GM12892 (cell line): ENCODE measurements at regions not wholly inside any gene's neighbourhood (a gene's known extent, or its start where the extent isn't known, plus 50 kb on each side); places are given as distances from the start of the nearest gene placed in this dataset.

Experiments
- DNase-seq: peaks from one replicate; pipeline ENCODE4 v3.0.0; 2011; ENCODE audit not compliant: insufficient read length
- FAIRE-seq: peaks from 2 replicates; lab custom pipeline; 2011; peaks lifted over from hg19 to GRCh38; lab: Jason Lieb, UNC
- POLR2A ChIP-seq: IDR thresholded peaks from 2 replicates; pipeline ENCODE4 v1.6.1; 2011; ENCODE audit warnings: low read depth, low read length, control low read depth
- POLR2AphosphoS5 ChIP-seq: IDR thresholded peaks from 2 replicates; pipeline ENCODE4 v1.6.1; 2011; ENCODE audit warnings: low read depth, low read length, control low read depth
- TAF1 ChIP-seq: IDR thresholded peaks from 2 replicates; pipeline ENCODE4 v1.6.1; 2011; ENCODE audit warnings: low read depth, mild to moderate bottlenecking, control low read depth, low read length, borderline replicate concordance

DNA sequence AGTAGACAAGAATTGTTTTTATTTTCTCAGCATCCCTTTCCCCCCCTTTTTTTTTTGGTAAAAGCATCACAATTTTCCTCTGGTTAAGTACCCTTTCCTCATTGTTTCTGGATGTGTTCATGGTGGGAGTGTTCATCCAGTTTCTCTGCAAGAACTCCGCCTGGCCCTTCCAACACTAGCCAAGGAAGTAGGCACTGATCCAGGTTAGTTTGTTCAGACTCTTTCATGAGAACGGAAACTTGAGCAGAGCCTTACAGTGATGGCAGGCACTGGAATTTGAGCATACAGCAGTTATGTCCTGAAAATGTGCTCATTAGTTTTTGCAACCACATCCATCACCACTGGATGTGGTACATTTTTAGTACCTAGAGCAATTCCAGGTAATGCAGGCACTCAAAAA lies 336.1 kb upstream of the BOD1L1 start:
- TF ChIP-seq POLR2A, result no peak
- no peak for TF ChIP-seq TAF1
- TF ChIP-seq POLR2AphosphoS5, result no peak
- FAIRE-seq (no peak), DNase-seq (no peak)

DNA sequence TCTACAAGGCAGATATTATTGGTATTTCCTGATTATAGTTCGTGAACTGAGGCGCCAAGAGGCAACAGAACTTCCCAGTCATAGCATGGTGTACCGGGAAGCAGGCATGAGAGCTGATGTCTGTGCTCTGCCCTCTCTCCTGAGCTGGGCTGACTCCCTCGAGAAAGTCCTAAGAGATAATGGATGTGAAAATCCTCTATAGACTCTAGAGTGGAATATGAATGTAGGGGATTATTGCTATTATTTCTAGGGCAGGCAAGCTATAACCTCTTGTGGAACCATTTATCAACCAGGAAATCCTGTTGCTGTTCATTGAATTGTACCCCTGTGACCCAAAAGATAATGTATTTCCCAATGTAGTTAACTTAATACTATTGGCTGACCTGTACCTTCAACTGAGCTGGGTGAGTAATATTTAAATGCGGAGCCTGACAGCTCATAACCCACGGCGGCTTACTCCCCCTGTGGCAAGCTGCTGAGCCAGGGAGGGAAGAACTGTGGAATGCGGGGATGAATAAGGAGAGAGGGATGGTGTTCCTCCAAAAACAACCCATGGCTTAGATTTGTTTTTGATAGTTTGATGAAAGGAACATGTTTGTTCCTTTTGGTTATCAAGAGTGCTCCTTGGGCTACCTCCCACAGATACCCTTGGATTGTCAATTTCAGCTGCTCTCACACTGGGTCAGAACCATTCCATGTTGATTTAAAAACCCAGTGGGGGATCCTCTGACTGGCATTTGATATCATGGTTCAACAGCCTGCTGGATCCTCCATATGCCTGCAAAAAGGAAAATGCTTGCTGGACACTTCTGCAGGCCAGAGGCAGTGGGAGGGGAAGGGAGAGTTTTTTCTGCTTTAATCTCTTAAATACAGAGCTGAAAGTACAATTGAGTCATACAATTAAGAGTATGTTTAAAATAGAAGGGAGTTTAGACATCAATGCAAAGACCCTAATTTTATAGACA lies 339.0 kb upstream of the BOD1L1 start:
- TF ChIP-seq POLR2A (no peak), TAF1 (no peak), POLR2AphosphoS5 (no peak)
- FAIRE-seq (no peak), DNase-seq (no peak)

DNA sequence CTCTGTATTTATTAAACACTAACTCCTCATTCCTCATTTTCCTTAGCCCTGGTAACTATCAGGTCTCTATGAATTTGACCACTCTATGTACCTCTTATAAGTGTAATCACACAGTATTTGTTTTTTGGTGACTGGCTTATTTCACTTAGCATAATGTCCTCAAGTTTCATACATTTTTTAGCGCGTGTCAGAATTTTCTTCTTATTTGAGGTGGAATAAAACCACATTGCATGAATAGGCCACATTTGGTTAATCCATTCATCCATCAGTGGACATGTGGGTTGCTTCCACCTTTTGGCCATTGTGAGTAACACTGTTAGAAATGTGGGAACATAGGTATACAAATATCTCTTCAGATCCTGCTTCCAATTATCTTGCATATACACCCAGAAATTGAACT lies 341.2 kb upstream of the BOD1L1 start:
- FAIRE-seq, result no peak
- TF ChIP-seq POLR2AphosphoS5 (no peak), POLR2A (no peak), TAF1 (no peak)
- no peak for DNase-seq

DNA sequence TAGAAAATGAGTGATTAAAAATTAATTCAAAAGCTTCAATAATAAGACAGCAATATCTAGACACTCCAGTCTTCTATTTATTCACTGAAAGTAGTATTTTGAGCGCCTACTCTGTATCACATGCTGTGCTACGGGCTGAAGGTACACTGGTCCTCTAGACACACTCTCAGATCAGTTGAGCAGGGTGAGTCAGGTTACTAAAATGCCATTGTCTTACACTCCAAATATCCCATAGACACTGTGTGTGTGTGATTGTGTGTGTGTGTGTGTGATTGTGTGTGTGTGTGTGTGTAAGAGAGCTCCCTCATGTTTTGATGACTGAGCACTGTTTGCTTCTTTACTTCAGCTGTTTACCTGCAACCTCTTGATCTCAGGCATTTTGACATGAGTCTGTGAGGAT lies 342.8 kb upstream of the BOD1L1 start:
- TF ChIP-seq POLR2A (no peak), POLR2AphosphoS5 (no peak), TAF1 (no peak)
- DNase-seq, result no peak

DNA sequence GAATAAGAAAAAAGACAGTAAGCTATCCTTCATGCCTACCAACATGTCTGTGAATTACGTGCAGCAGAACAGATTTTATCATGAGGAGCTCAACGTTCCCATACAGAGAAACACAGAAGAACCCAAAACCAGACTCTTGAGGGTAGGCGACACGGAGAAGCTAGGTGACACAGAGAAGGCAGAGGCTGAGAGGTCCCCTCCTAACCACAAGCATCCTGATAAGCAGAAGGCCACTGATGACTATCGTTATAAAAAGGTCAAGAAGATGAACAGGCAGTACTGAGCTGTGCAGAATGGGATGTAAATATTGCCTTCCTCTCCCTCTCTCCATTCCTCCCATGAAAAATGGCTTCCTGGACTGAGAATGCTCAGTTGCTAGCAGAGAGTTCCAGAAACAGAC lies 350.2 kb upstream of the BOD1L1 start:
- no peak for FAIRE-seq
- TF ChIP-seq POLR2AphosphoS5 (no peak), POLR2A (no peak), TAF1 (no peak)
- DNase-seq, result no peak

More for the DNA sequence above, 342.8 kb upstream of the BOD1L1 start:
- no peak for FAIRE-seq

DNA sequence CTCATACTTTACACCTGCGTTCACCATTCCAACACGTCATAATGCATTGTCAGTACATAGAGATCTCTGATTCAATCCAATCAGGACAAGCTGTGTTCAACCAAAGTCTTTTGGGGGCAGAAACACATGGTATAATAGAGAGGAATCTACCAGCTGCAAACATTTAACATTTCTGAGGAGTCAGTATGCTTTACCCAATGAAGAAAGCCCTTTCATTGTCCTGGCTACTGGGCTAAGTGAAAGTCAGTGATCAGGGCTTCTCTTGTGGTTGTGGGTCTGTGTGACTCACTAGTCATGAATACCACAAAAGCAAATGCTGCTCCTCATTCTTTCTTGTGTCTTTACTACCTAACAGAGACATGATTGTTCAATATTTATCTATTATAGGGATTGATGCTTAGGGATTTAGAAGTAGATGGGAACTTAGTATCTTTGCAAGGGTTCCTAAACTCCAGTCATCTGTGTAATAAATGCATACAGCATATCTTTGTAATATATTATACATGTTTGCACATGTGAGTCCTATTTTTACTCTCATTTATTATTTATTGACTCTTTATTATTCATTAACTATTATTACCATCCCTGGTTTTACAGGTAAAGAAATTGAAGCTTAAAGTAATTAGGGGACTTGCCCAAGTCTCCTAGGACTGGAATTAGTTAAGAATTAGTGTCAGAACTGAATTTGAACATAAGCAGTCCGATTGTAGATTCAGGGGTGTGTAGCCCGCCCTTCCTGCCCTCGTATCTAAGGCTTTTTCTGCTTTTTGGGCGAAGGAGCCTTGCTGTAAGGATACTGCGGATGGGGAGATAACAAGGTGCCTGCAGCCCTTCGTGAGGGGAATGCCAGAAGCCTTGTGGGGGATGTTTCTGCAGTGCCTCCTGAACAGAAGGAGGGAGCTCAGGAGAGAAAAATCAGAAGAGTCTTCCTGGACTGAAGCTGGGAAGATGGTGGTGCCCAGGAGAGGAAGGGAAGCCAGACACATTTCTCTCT lies 353.1 kb upstream of the BOD1L1 start:
- FAIRE-seq (no peak), DNase-seq (no peak)
- TF ChIP-seq POLR2A (no peak), POLR2AphosphoS5 (no peak), TAF1 (no peak)

DNA sequence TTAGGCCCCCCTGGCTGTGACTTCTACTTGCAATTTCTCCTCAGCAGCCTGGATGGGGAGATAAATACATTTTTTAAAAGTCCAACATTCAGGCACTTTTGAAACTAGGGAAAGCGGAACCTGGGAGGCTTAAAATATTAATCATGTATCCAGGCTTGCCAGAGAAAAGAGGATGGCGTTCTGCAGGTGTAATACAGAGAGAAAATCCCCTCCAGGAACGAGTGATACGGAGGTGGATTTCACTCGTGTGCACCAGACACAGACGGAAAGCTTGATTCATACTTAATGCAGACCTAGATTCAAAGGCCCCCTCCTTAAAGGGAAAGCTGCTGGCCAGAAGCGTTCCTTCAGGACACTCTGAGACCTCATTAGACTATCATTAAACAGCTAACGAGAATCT lies 354.0 kb upstream of the BOD1L1 start:
- FAIRE-seq, result no peak
- no peak for TF ChIP-seq POLR2A
- TF ChIP-seq POLR2AphosphoS5, result no peak
- TF ChIP-seq TAF1, result no peak
- no peak for DNase-seq

DNA sequence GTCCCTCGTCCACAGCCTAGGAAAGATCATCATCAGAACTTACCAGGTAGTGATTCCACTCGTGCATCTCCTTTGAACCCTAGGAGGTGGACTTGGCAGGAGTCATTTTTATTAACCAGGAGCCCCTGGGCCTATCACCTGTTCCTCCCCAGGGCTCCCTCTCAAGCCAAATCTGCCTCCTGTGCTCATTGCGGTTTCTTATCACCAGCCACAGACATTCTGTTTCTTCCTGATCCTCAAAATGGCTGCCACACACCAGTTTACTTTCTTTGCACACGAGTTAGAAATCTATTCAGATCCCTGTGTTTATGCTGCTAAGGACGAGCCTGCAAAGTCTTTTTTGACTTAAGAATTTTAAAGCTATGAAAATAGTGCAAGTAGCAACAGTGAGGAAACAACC lies 354.5 kb upstream of the BOD1L1 start:
- TF ChIP-seq POLR2A (no peak), TAF1 (no peak)
- DNase-seq, result no peak
- no peak for FAIRE-seq

DNA sequence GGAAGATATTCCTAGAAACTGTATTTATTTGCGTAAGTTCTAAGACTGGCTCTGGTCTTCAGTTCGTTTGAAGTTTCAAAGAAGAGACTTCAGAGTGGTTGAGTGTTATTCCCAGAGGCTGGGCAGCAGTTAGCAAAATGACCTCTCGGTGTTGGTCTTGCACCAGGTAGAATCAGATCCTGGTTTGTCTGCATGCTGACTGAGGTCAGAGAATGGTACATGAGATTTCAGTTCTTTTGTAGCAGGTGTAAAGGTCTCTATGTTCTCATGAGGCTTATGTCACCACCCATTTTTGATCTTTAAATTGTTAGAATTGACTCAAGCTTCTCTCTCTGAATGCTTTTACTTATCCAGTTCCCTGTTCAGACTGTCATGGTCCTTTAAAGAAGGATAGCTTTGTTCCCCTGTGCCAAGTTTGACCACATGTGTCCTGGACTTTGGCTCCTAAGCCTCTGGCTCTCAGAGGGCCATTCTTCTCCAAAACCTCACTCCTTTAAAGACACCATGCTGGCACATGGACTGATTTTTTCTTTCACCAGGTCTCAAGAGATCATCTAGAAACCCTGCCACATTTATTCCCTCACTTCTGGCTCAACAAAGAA lies 355.8 kb upstream of the BOD1L1 start:
- TF ChIP-seq POLR2AphosphoS5, result no peak
- TF ChIP-seq POLR2A, result no peak
- TF ChIP-seq TAF1, result no peak
- FAIRE-seq (no peak), DNase-seq (no peak)

DNA sequence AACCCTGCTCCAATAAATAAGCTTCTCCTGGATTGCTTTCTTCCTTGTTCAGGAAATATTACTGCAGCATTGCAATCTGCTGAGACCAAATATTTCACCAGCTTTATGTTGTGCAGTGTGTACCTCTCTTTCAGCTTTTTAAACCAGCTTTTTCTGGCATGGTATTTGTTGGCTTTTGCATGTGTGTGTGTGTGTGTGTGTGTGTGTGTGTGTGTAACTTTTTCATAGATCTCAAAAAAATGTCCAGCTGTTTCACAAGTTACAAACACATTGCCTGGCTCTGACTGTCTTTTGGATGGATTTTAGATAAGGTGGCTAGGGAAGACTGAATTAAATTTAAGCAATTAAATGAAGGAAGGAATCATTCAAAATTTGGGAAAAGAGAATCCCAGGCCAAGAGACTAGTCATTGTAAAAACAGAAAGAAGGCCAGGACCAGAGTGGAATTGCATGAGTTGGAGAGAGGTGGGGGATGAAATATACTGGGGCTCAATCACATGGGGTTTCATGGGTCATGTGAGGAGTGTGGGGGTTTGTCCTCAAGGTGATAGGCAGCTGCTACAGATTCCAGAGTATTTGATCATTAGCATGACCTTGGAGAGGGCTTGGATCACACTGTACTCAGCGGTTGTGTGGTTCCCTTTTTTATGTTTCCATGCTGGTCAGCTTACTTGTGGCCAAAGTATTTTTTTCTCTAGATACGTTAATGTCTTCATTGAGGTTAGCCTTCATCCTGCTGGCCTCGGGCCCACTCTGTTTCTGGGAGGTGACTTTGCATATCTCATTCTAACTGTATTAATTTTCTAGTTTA lies 357.7 kb upstream of the BOD1L1 start:
- DNase-seq, result no peak
- no peak for FAIRE-seq

DNA sequence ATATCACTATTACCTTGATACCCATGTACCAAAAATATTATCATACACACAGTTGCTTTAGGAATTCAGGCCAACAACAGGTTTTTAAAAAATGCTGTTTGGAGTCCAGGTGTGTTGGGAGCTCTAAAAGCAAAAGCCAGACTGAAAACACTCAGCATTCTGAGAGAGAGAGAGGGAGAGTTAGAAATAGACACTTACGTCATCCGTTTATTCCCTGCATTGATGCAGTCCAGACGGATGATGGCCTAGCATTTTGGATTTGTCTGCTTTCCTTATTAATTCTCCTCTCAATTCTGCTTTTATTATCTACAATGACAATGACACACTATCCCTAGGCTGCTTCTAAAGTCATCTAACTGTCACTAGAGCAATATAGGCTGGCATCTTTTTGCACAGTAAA lies 358.3 kb upstream of the BOD1L1 start:
- TF ChIP-seq POLR2AphosphoS5 (no peak), TAF1 (no peak), POLR2A (no peak)
- DNase-seq (no peak), FAIRE-seq (no peak)

More for the DNA sequence above, 357.7 kb upstream of the BOD1L1 start:
- TF ChIP-seq TAF1 (no peak), POLR2A (no peak)

DNA sequence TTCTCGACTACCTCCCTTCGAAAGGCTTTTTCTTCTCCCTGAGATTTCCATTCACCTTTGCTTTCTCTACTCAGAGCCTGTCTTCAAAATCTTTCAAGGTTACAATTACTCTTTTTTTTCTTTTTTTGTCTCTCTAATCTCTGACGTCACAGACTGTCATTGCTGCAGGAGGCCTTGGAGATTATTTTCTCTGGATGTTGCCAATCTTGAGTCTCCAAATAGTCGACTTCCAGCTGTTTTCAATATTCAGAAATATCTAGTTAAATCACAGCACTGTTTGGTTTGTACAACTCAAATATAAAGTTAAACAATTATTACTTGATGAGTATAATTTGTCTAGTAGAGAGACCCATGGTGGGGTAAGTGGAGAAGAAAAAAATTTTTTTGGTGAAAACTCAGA lies 359.0 kb upstream of the BOD1L1 start:
- TF ChIP-seq TAF1 (no peak), POLR2A (no peak), POLR2AphosphoS5 (no peak)
- FAIRE-seq (no peak), DNase-seq (no peak)
